ENCODE measurements at regions not wholly inside any gene's neighbourhood (a gene's known extent, or its start where the extent isn't known, plus 50 kb on each side); places are given as distances from the start of the nearest gene placed in this dataset.

- Histone ChIP-seq H3K27ac (ENCODE audit: insufficient read depth, low read depth, low read length) (no peak overlapping the region), H2AFZ (ENCODE audit: low read depth, low read length) (no peak overlapping the region), H3K4me2 (ENCODE audit: insufficient read depth, low read length) (no peak overlapping the region), H3K9ac (replicated peaks; ENCODE audit: extremely low read depth, insufficient read depth, low read length) (no peak overlapping the region), H3K27me3 (ENCODE audit: control insufficient read depth in 2 of 2, insufficient read depth in 2 of 2, low read length in 2 of 2) (no peaks in the 10 kb centered on the region), H3K4me1 (ENCODE audit: control insufficient read depth, extremely low read depth, insufficient read depth, low read length) (no peaks in the 10 kb centered on the region), H3K9me1 (replicated peaks; ENCODE audit: control insufficient read depth, extremely low read depth, insufficient read depth, low read length) (no peaks in the 10 kb centered on the region), H3K36me3 (ENCODE audit: control insufficient read depth in 2 of 2, extremely low read depth in 1 of 2, insufficient read depth in 2 of 2, low read length in 2 of 2) (no peaks in the 10 kb centered on the region), H3K9me3 (replicated peaks; ENCODE audit: control insufficient read depth, insufficient read depth, low read length) (peaks cover under 1% of the 10 kb centered on the region), H3K4me3 (replicated peaks in 1 of 3; ENCODE audit: insufficient read depth in 1 of 3, low read depth in 1 of 3, low read length in 3 of 3) (no peak overlapping the region), H3K79me2 (ENCODE audit: control insufficient read depth, insufficient read depth, low read length) (no peaks in the 10 kb centered on the region), H4K20me1 (replicated peaks; ENCODE audit: control insufficient read depth, extremely low read depth, insufficient read depth, low read length) (no peaks in the 10 kb centered on the region)
- ChIA-PET CTCF (no interaction called here), POLR2A (no interaction called here)
- TF ChIP-seq POLR2AphosphoS5 (IDR thresholded peaks at IDR 0.05; ENCODE audit: insufficient read depth, low read depth, low read length) (no peak), JUN (IDR thresholded peaks at IDR 0.05; ENCODE audit: borderline replicate concordance, insufficient read depth, insufficient read length, low read depth) (no peak), GATA2 (IDR thresholded peaks at IDR 0.05; ENCODE audit: insufficient read depth, insufficient read length, low read depth, low read length) (no peak), MYC (IDR thresholded peaks at IDR 0.05; ENCODE audit: low read depth, low read length) (no peak), MAX (IDR thresholded peaks at IDR 0.05; ENCODE audit: insufficient read depth, insufficient read length) (no peak), CTCF (IDR thresholded peaks at IDR 0.05; ENCODE audit: extremely low read depth in 1 of 2, insufficient read depth in 1 of 2, low read depth in 1 of 2, low read length in 2 of 2) (no peak), EZH2 (IDR thresholded peaks at IDR 0.05; ENCODE audit: borderline replicate concordance, low read depth, low read length, severe bottlenecking) (no peak), FOS (IDR thresholded peaks at IDR 0.05; ENCODE audit: borderline replicate concordance, insufficient read depth, low read length) (no peak)
- dilution Hi-C loops (cut with MboI; ENCODE audit: extremely low pct_ligation_motif_present, low sequenced_read_pairs), result no loop called here
- BruUV-seq (replicated peaks), result no TSS peak
- intact Hi-C loops (cut with micrococcal nuclease), result no loop called here
- no peak for DNase-seq (ENCODE audit: low read depth, low spot score)
- FAIRE-seq, result no peak
These were observed 572.9 kb upstream of the SOX9 start for GRCh38 chr17:71547904-71548303.

Measured in endothelial cell of umbilical vein (primary cell).